ENCODE measurements at regions not wholly inside any gene's neighbourhood (a gene's known extent, or its start where the extent isn't known, plus 50 kb on each side); places are given as distances from the start of the nearest gene placed in this dataset.

DNA sequence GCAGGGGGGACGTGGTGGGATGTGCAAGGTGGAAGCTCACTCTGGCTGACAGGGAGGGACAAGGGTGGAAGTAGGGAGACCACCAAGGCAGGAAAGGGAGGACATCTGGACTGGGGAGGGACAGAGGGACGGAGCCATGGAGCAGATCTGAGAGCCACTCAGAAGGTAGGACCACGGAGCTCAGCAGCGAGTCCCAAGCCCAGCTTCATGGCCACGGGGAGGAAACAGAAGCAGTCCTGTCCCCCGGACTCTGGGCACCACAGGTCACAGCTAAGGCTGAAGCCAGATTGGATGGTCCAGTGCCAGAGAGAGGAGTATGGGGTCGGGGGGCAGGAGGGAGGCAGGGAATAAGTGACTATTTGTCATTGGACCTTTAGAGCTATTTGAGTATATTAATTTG is 220.1 kb downstream of the TBC1D2B start:
- H3K9ac ChIP-seq (ENCODE audit: insufficient read depth, low read length), result no peak overlapping the region
- TF ChIP-seq, protein P1, sequence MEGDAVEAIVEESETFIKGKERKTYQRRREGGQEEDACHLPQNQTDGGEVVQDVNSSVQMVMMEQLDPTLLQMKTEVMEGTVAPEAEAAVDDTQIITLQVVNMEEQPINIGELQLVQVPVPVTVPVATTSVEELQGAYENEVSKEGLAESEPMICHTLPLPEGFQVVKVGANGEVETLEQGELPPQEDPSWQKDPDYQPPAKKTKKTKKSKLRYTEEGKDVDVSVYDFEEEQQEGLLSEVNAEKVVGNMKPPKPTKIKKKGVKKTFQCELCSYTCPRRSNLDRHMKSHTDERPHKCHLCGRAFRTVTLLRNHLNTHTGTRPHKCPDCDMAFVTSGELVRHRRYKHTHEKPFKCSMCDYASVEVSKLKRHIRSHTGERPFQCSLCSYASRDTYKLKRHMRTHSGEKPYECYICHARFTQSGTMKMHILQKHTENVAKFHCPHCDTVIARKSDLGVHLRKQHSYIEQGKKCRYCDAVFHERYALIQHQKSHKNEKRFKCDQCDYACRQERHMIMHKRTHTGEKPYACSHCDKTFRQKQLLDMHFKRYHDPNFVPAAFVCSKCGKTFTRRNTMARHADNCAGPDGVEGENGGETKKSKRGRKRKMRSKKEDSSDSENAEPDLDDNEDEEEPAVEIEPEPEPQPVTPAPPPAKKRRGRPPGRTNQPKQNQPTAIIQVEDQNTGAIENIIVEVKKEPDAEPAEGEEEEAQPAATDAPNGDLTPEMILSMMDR (conservative IDR thresholded peaks at IDR 0.05 in 1 of 2, IDR thresholded peaks at IDR 0.05 in 1 of 2; ENCODE audit: low read depth in 1 of 2, low read length in 2 of 2), result no peak
- no peak for TF ChIP-seq EZH2 (IDR thresholded peaks at IDR 0.05; ENCODE audit: low read length, missing control alignments)
- peaks cover 4% of the 10 kb centered on the region for H3K27me3 ChIP-seq (ENCODE audit: control insufficient read depth, insufficient read depth, low read length)
- no peak for DNase-seq (ENCODE audit: low read depth in 2 of 2)
- H2AFZ ChIP-seq (ENCODE audit: low read length), result no peak overlapping the region
- no peaks in the 10 kb centered on the region for H3K36me3 ChIP-seq (ENCODE audit: control insufficient read depth, insufficient read depth, low read length)
- H3K4me3 ChIP-seq (replicated peaks in 1 of 4; ENCODE audit: control extremely low read depth in 1 of 4, insufficient read depth in 1 of 4, low read depth in 3 of 4, low read length in 4 of 4), result no peak overlapping the region
- H3K4me2 ChIP-seq (ENCODE audit: extremely low read depth, insufficient read depth, low read length), result no peak overlapping the region
- no peaks in the 10 kb centered on the region for H4K20me1 ChIP-seq (ENCODE audit: control insufficient read depth, extremely low read depth, insufficient read depth, low read length)
- no peak overlapping the region for H3K27ac ChIP-seq (ENCODE audit: insufficient read depth, low read length)
- no peaks in the 10 kb centered on the region for H3K79me2 ChIP-seq (ENCODE audit: control insufficient read depth, insufficient read depth, low read length)
- H3K9me3 ChIP-seq (ENCODE audit: control insufficient read depth, insufficient read depth, low read depth, low read length), result no peaks in the 10 kb centered on the region
- H3K4me1 ChIP-seq (ENCODE audit: control insufficient read depth, extremely low read depth, insufficient read depth, low read length), result no peaks in the 10 kb centered on the region

DNA sequence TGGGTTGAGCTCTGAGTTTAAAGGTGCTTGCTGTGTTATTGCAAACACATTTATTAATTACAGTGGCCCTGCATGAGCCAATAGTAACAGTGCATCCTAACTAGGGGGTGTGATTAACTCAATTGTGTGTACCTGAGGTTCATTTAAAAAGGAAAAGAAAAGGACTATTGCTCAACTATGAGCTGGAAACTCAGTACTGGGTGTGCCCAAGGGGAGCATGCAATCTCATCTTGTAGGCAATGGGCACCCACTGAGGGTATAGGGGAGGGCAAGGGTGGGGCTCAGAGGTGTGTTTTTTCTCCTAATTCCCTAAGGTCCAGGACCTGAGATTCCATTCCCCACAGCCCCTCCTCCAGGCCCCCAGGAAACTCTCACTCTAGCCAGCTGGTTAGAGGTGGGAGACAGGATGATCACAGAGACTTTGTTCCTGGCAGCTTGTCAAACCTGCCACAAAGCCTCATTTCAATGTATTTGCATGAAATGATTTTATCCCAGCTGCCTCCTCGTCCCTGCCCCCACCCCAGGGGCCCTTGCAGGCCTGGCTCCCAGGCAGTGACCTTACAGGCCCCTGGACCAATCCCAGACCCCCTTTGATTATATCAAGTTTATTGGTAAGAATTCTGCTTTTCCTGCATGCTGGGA is 220.7 kb downstream of the TBC1D2B start:
- TF ChIP-seq EZH2 (IDR thresholded peaks at IDR 0.05; ENCODE audit: low read length, missing control alignments), result no peak
- TF ChIP-seq, protein P1 (conservative IDR thresholded peaks at IDR 0.05 in 1 of 2, IDR thresholded peaks at IDR 0.05 in 1 of 2; ENCODE audit: low read depth in 1 of 2, low read length in 2 of 2), result no peak
- peaks cover 6% of the 10 kb centered on the region for H3K27me3 ChIP-seq (ENCODE audit: control insufficient read depth, insufficient read depth, low read length)

DNA sequence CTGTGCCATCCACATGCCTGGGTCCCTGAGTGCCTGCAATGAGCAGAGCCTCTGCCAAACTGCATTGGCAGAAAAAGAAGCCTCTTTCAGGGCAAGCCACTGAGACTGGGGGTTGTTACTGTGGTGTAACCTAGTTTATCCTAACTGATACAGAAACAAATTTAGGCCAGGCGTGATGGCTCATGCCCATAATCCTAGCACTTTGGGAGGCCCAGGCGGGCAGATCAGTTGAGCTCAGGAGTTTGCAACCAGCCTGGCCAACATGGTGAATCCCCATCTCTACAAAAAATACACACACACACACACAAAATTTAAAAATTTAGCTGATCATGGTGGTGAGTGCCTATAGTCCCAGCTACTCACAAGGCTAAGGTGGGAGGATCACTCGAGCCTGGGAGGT is 221.6 kb downstream of the TBC1D2B start:
- TF ChIP-seq EZH2 (IDR thresholded peaks at IDR 0.05; ENCODE audit: low read length, missing control alignments), result no peak
- TF ChIP-seq, protein P1 (conservative IDR thresholded peaks at IDR 0.05 in 1 of 2, IDR thresholded peaks at IDR 0.05 in 1 of 2; ENCODE audit: low read depth in 1 of 2, low read length in 2 of 2), result no peak
- no peak for DNase-seq (ENCODE audit: low read depth in 2 of 2)
- no peaks in the 10 kb centered on the region for H3K4me1 ChIP-seq (ENCODE audit: control insufficient read depth, extremely low read depth, insufficient read depth, low read length)
- H4K20me1 ChIP-seq (ENCODE audit: control insufficient read depth, extremely low read depth, insufficient read depth, low read length), result no peaks in the 10 kb centered on the region
- H3K79me2 ChIP-seq (ENCODE audit: control insufficient read depth, insufficient read depth, low read length), result no peaks in the 10 kb centered on the region
- no peaks in the 10 kb centered on the region for H3K36me3 ChIP-seq (ENCODE audit: control insufficient read depth, insufficient read depth, low read length)
- H2AFZ ChIP-seq (ENCODE audit: low read length), result no peak overlapping the region
- H3K27ac ChIP-seq (ENCODE audit: insufficient read depth, low read length), result no peak overlapping the region
- H3K9ac ChIP-seq (ENCODE audit: insufficient read depth, low read length), result no peak overlapping the region
- no peaks in the 10 kb centered on the region for H3K9me3 ChIP-seq (ENCODE audit: control insufficient read depth, insufficient read depth, low read depth, low read length)
- H3K4me3 ChIP-seq (replicated peaks in 1 of 4; ENCODE audit: control extremely low read depth in 1 of 4, insufficient read depth in 1 of 4, low read depth in 3 of 4, low read length in 4 of 4), result no peak overlapping the region
- peaks cover 6% of the 10 kb centered on the region for H3K27me3 ChIP-seq (ENCODE audit: control insufficient read depth, insufficient read depth, low read length)
- H3K4me2 ChIP-seq (ENCODE audit: extremely low read depth, insufficient read depth, low read length), result no peak overlapping the region

More for the DNA sequence above, 220.7 kb downstream of the TBC1D2B start:
- Histone ChIP-seq H3K79me2 (ENCODE audit: control insufficient read depth, insufficient read depth, low read length) (no peaks in the 10 kb centered on the region), H3K27ac (ENCODE audit: insufficient read depth, low read length) (no peak overlapping the region), H3K4me3 (replicated peaks in 1 of 4; ENCODE audit: control extremely low read depth in 1 of 4, insufficient read depth in 1 of 4, low read depth in 3 of 4, low read length in 4 of 4) (no peak overlapping the region), H3K36me3 (ENCODE audit: control insufficient read depth, insufficient read depth, low read length) (no peaks in the 10 kb centered on the region), H3K9me3 (ENCODE audit: control insufficient read depth, insufficient read depth, low read depth, low read length) (no peaks in the 10 kb centered on the region), H3K9ac (ENCODE audit: insufficient read depth, low read length) (no peak overlapping the region), H4K20me1 (ENCODE audit: control insufficient read depth, extremely low read depth, insufficient read depth, low read length) (no peaks in the 10 kb centered on the region), H3K4me1 (ENCODE audit: control insufficient read depth, extremely low read depth, insufficient read depth, low read length) (no peaks in the 10 kb centered on the region), H3K4me2 (ENCODE audit: extremely low read depth, insufficient read depth, low read length) (no peak overlapping the region), H2AFZ (ENCODE audit: low read length) (no peak overlapping the region)
- no peak for DNase-seq (ENCODE audit: low read depth in 2 of 2)
